Gastroesophageal sphincter (tissue), 4 donors: ENCODE measurements at regions not wholly inside any gene's neighbourhood (a gene's known extent, or its start where the extent isn't known, plus 50 kb on each side); places are given as distances from the start of the nearest gene placed in this dataset.

Experiments
- ATAC-seq: fragments of 150-250 bp; one replicate; pipeline ENCODE4 v1.9.1; 2016; ENCODE audit warnings: mild to moderate bottlenecking, moderate library complexity
- H3K27ac ChIP-seq, 4 donors: fragments of 200-600 bp; sonication (generic) in 3 of 4; 1 replicate in 3 of 4; 2 replicates in 1 of 4; pipeline ENCODE4 v1.5.1; 2016 to 2019
- H3K27me3 ChIP-seq: fragments of 200-600 bp; sonication (generic); one replicate; pipeline ENCODE4 v1.5.1; 2019
- H3K36me3 ChIP-seq, 2 donors: fragments of 200-600 bp; sonication (generic); one replicate each; pipeline ENCODE4 v1.5.1; 2019; ENCODE audit warnings: control low read depth in 1 of 2
- H3K4me1 ChIP-seq, 3 donors: fragments of 200-600 bp; sonication (generic); 1 replicate in 2 of 3; 2 replicates in 1 of 3; pipeline ENCODE4 v1.5.1; 2016 to 2019; ENCODE audit warnings: control low read depth in 2 of 3
- H3K4me3 ChIP-seq, 2 donors: fragments of 200-600 bp; sonication (generic); one replicate each; pipeline ENCODE4 v1.5.1; 2019; ENCODE audit warnings: mild to moderate bottlenecking in 1 of 2, moderate library complexity in 1 of 2
- H3K9me3 ChIP-seq, 3 donors: fragments of 200-600 bp; sonication (generic); one replicate each; pipeline ENCODE4 v1.5.1; 2017 to 2019; ENCODE audit warnings: control low read depth in 2 of 3
- CTCF ChIP-seq, 4 experiments: fragments of 200-600 bp in 2 of 4; fragments of 450-650 bp in 2 of 4; sonication (generic) in 1 of 4; IDR thresholded peaks; one replicate each; pipeline ENCODE4 v1.5.1; 2017 to 2019; ENCODE audit warnings: antibody characterized with exemption in 4 of 4, mild to moderate bottlenecking in 2 of 4, moderate library complexity in 2 of 4
- EP300 ChIP-seq: sonication (generic); formaldehyde crosslinking; IDR thresholded peaks from one replicate; pipeline ENCODE4 v1.6.1; 2017; ENCODE audit warnings: antibody characterized with exemption, mild to moderate bottlenecking
- POLR2A ChIP-seq, 2 donors: fragments of 450-650 bp; IDR thresholded peaks; one replicate each; pipeline ENCODE4 v1.6.1; 2017; ENCODE audit warnings: antibody characterized with exemption in 2 of 2, mild to moderate bottlenecking in 2 of 2, moderate library complexity in 1 of 2
- POLR2AphosphoS5 ChIP-seq: sonication (generic); formaldehyde crosslinking; IDR thresholded peaks from one replicate; pipeline ENCODE4 v1.6.1; 2017; ENCODE audit warnings: antibody characterized with exemption
- WGBS, 2 donors: methylation state at CpG; one replicate each; pipeline ENCODE4 v1.1.5; 2018; ENCODE audit warnings: low coverage in 1 of 2; 5-methylcytosine and 5-hydroxymethylcytosine counted together

- no peak for ATAC-seq
- 14 to 56% methylated on average over 2 of the region's 2 CpGs for WGBS, 2 donors
- no peaks in the 10 kb centered on the region for H3K36me3 ChIP-seq
- H3K9me3 ChIP-seq, result no peaks in the 10 kb centered on the region
- H3K4me3 ChIP-seq, result no peak overlapping the region
- H3K4me1 ChIP-seq, result no peaks in the 10 kb centered on the region
- TF ChIP-seq POLR2A (IDR thresholded peaks at IDR 0.05) (no peak), POLR2AphosphoS5 (no peak), EP300 (no peak), CTCF (IDR thresholded peaks at IDR 0.05) (no peak)
- H3K27ac ChIP-seq, result no peak overlapping the region
- H3K27me3 ChIP-seq, result no peaks in the 10 kb centered on the region
These were observed 2164.0 kb downstream of the PCDH7 start for GRCh38 chr4:32884198-32884597.

- no peak for ATAC-seq
These were observed 2170.2 kb downstream of the PCDH7 start for GRCh38 chr4:32890398-32890797.

GRCh38 chr4:32909053-32909452, 2188.9 kb downstream of the PCDH7 start:
- peaks cover 0 to 6% (median 0%) of the 10 kb centered on the region in 3 donors for H3K9me3 ChIP-seq
- 79 to 82% methylated on average over 3 of the region's 3 CpGs for WGBS, 2 donors
- no peaks in the 10 kb centered on the region for H3K27me3 ChIP-seq
- no peak for ATAC-seq
- no peaks in the 10 kb centered on the region for H3K36me3 ChIP-seq
- TF ChIP-seq CTCF (IDR thresholded peaks at IDR 0.05), result no peak
- TF ChIP-seq POLR2A (IDR thresholded peaks at IDR 0.05), result no peak
- no peak for TF ChIP-seq EP300
- TF ChIP-seq POLR2AphosphoS5, result no peak
- no peak overlapping the region for H3K4me3 ChIP-seq
- no peak overlapping the region for H3K27ac ChIP-seq
- no peaks in the 10 kb centered on the region for H3K4me1 ChIP-seq

More at GRCh38 chr4:32890398-32890797, 2170.2 kb downstream of the PCDH7 start:
- no peaks in the 10 kb centered on the region for H3K4me1 ChIP-seq
- TF ChIP-seq CTCF (IDR thresholded peaks at IDR 0.05) (no peak), EP300 (no peak), POLR2A (IDR thresholded peaks at IDR 0.05) (no peak), POLR2AphosphoS5 (no peak)
- H3K27ac ChIP-seq, result no peak overlapping the region
- no peaks in the 10 kb centered on the region for H3K27me3 ChIP-seq
- H3K4me3 ChIP-seq, result no peak overlapping the region
- H3K36me3 ChIP-seq, result no peaks in the 10 kb centered on the region
- H3K9me3 ChIP-seq, result no peaks in the 10 kb centered on the region
- 26 to 79% methylated on average over 4 of the region's 4 CpGs for WGBS, 2 donors

- WGBS, 2 donors, result no CpG with 5 or more reads among the region's 2 CpGs
- H3K9me3 ChIP-seq, result peaks cover 0 to 6% (median 0%) of the 10 kb centered on the region in 3 donors
- H3K27me3 ChIP-seq, result no peaks in the 10 kb centered on the region
- no peak for ATAC-seq
- no peaks in the 10 kb centered on the region for H3K4me1 ChIP-seq
- TF ChIP-seq POLR2AphosphoS5 (no peak), CTCF (IDR thresholded peaks at IDR 0.05) (no peak), EP300 (no peak), POLR2A (IDR thresholded peaks at IDR 0.05) (no peak)
- H3K4me3 ChIP-seq, result no peak overlapping the region
- no peaks in the 10 kb centered on the region for H3K36me3 ChIP-seq
- H3K27ac ChIP-seq, result no peak overlapping the region
These were observed 2189.6 kb downstream of the PCDH7 start for GRCh38 chr4:32909736-32910135.

GRCh38 chr4:32917586-32917985, 2197.4 kb downstream of the PCDH7 start:
- Histone ChIP-seq H3K9me3 (peaks cover 0 to under 1% (median 0%) of the 10 kb centered on the region in 3 donors), H3K27me3 (no peaks in the 10 kb centered on the region), H3K4me1 (no peaks in the 10 kb centered on the region), H3K4me3 (no peak overlapping the region), H3K27ac (no peak overlapping the region), H3K36me3 (no peaks in the 10 kb centered on the region)
- TF ChIP-seq POLR2AphosphoS5 (no peak), EP300 (no peak), POLR2A (IDR thresholded peaks at IDR 0.05) (no peak), CTCF (IDR thresholded peaks at IDR 0.05) (no peak)
- no peak for ATAC-seq
